Upper lobe of left lung (tissue), 6 donors: ENCODE measurements at regions not wholly inside any gene's neighbourhood (a gene's known extent, or its start where the extent isn't known, plus 50 kb on each side); places are given as distances from the start of the nearest gene placed in this dataset.

Source experiments
- ATAC-seq, 2 donors: fragments of 200-7000 bp; cut with Tn5 transposase; one replicate each; pipeline ENCODE4 v1.9.1; 2022; ENCODE audit warnings: mild to moderate bottlenecking in 2 of 2, moderate library complexity in 2 of 2; ENCODE audit not compliant: low FRiP score in 2 of 2
- DNase-seq, 2 donors: peaks; one replicate each; pipeline ENCODE4 v3.0.0-alpha.2; 2019 to 2020
- H3K27ac ChIP-seq, 4 donors: fragments of 200-600 bp; sonication (generic); one replicate each; pipeline ENCODE4 v1.5.1; 2016 to 2019
- H3K27me3 ChIP-seq, 4 donors: fragments of 200-600 bp; sonication (generic); one replicate each; pipeline ENCODE4 v1.5.1; 2017 to 2019
- H3K36me3 ChIP-seq, 4 donors: fragments of 200-600 bp; sonication (generic); one replicate each; pipeline ENCODE4 v1.5.1; 2016 to 2019
- H3K4me1 ChIP-seq, 4 donors: fragments of 200-600 bp; sonication (generic); one replicate each; pipeline ENCODE4 v1.5.1; 2018 to 2019
- H3K4me3 ChIP-seq, 4 donors: fragments of 200-600 bp; sonication (generic); one replicate each; pipeline ENCODE4 v1.5.1; 2017 to 2019; ENCODE audit warnings: mild to moderate bottlenecking in 2 of 4, moderate library complexity in 1 of 4
- H3K9me3 ChIP-seq, 4 donors: fragments of 200-600 bp; sonication (generic); one replicate each; pipeline ENCODE4 v1.5.1; 2018 to 2019
- CTCF ChIP-seq, 6 experiments: fragments of 450-650 bp in 4 of 6; fragments of 200-600 bp in 2 of 6; sonication (generic) in 2 of 6; IDR thresholded peaks; one replicate each; pipeline ENCODE4 v1.5.1; 2016 to 2019; ENCODE audit warnings: antibody characterized with exemption in 6 of 6
- EP300 ChIP-seq, 4 donors: sonication (generic); formaldehyde crosslinking; IDR thresholded peaks; one replicate each; pipeline ENCODE4 v1.5.1; 2017; ENCODE audit warnings: antibody characterized with exemption in 4 of 4, control low read depth in 2 of 4
- POLR2A ChIP-seq, 4 donors: fragments of 450-650 bp; IDR thresholded peaks; one replicate each; pipeline ENCODE4 v1.5.1; 2016 to 2017; ENCODE audit warnings: antibody characterized with exemption in 4 of 4, mild to moderate bottlenecking in 2 of 4
- POLR2AphosphoS5 ChIP-seq, 2 donors: sonication (generic); formaldehyde crosslinking; IDR thresholded peaks; one replicate each; pipeline ENCODE4 v1.5.1; 2017; ENCODE audit warnings: antibody characterized with exemption in 2 of 2
- WGBS, 2 donors: methylation state at CpG; one replicate each; pipeline ENCODE4 v1.1.5; 2017 to 2018; 5-methylcytosine and 5-hydroxymethylcytosine counted together
- donor health status: DM: no; HTN: no; CAD: no; lungs with moderate emphysema.
- donor health status: DM: no; HTN: yes; CAD: no; lungs with severe emphysema.

- no peak overlapping the region for H3K4me3 ChIP-seq
- DNase-seq (no peak), ATAC-seq (no peak)
- TF ChIP-seq CTCF (IDR thresholded peaks at IDR 0.05) (no peak), POLR2AphosphoS5 (IDR thresholded peaks at IDR 0.05) (no peak), POLR2A (IDR thresholded peaks at IDR 0.05) (no peak), EP300 (IDR thresholded peaks at IDR 0.05) (no peak)
- H3K36me3 ChIP-seq: no peaks in the 10 kb centered on the region
- no peaks in the 10 kb centered on the region for H3K4me1 ChIP-seq
- H3K27ac ChIP-seq: no peak overlapping the region
- no peaks in the 10 kb centered on the region for H3K9me3 ChIP-seq
- no peaks in the 10 kb centered on the region for H3K27me3 ChIP-seq
Observed at GRCh38 chr2:116680256-116680936, 1134.1 kb upstream of the DDX18 start.

- ATAC-seq (no peak), DNase-seq (no peak)
- Histone ChIP-seq H3K36me3 (no peaks in the 10 kb centered on the region), H3K27ac (no peak overlapping the region), H3K4me3 (no peak overlapping the region), H3K9me3 (no peaks in the 10 kb centered on the region), H3K27me3 (no peaks in the 10 kb centered on the region), H3K4me1 (no peaks in the 10 kb centered on the region)
- no peak for TF ChIP-seq POLR2A (IDR thresholded peaks at IDR 0.05)
- TF ChIP-seq EP300 (IDR thresholded peaks at IDR 0.05): no peak
- no peak for TF ChIP-seq CTCF (IDR thresholded peaks at IDR 0.05)
- no peak for TF ChIP-seq POLR2AphosphoS5 (IDR thresholded peaks at IDR 0.05)
Observed at GRCh38 chr2:116687371-116687770, 1127.1 kb upstream of the DDX18 start.

GRCh38 chr2:116692988-116693387 is 1121.5 kb upstream of the DDX18 start:
- 41 to 51% methylated on average over 2 of the region's 2 CpGs for WGBS, 2 donors
- H3K27me3 ChIP-seq: no peaks in the 10 kb centered on the region
- no peaks in the 10 kb centered on the region for H3K36me3 ChIP-seq
- H3K4me3 ChIP-seq: no peak overlapping the region
- no peaks in the 10 kb centered on the region for H3K9me3 ChIP-seq
- no peaks in the 10 kb centered on the region for H3K4me1 ChIP-seq
- DNase-seq (no peak), ATAC-seq (no peak)
- TF ChIP-seq POLR2A (IDR thresholded peaks at IDR 0.05): no peak
- TF ChIP-seq CTCF (IDR thresholded peaks at IDR 0.05): no peak
- H3K27ac ChIP-seq: no peak overlapping the region

- TF ChIP-seq POLR2AphosphoS5 (IDR thresholded peaks at IDR 0.05): no peak
- no peak for TF ChIP-seq CTCF (IDR thresholded peaks at IDR 0.05)
- no peak for TF ChIP-seq POLR2A (IDR thresholded peaks at IDR 0.05)
- TF ChIP-seq EP300 (IDR thresholded peaks at IDR 0.05): no peak
- 48 to 49% methylated on average over 4 of the region's 4 CpGs for WGBS, 2 donors
- H3K36me3 ChIP-seq: no peaks in the 10 kb centered on the region
- no peaks in the 10 kb centered on the region for H3K4me1 ChIP-seq
- no peaks in the 10 kb centered on the region for H3K9me3 ChIP-seq
- H3K4me3 ChIP-seq: no peak overlapping the region
- no peak overlapping the region for H3K27ac ChIP-seq
- H3K27me3 ChIP-seq: no peaks in the 10 kb centered on the region
- no peak for ATAC-seq
- DNase-seq: no peak
Observed at GRCh38 chr2:116696223-116696622, 1118.3 kb upstream of the DDX18 start.

- Histone ChIP-seq H3K36me3 (no peaks in the 10 kb centered on the region), H3K27me3 (no peaks in the 10 kb centered on the region), H3K4me1 (no peaks in the 10 kb centered on the region), H3K4me3 (no peak overlapping the region), H3K9me3 (no peaks in the 10 kb centered on the region), H3K27ac (no peak overlapping the region)
- no peak for DNase-seq
- no peak for ATAC-seq
- no peak for TF ChIP-seq EP300 (IDR thresholded peaks at IDR 0.05)
- TF ChIP-seq POLR2AphosphoS5 (IDR thresholded peaks at IDR 0.05): no peak
Observed at GRCh38 chr2:116696903-116697302, 1117.6 kb upstream of the DDX18 start.
